Aorta (tissue), 5 donors: ENCODE measurements at regions not wholly inside any gene's neighbourhood (a gene's known extent, or its start where the extent isn't known, plus 50 kb on each side); places are given as distances from the start of the nearest gene placed in this dataset.

ENCODE experiments used
- ATAC-seq: fragments of 200-7000 bp; cut with Tn5 transposase; one replicate; pipeline ENCODE4 v1.9.1; 2022; ENCODE audit warnings: moderate library complexity; ENCODE audit not compliant: low FRiP score
- DNase-seq, 2 donors: peaks; one replicate each; pipeline ENCODE4 v3.0.0-alpha.2; 2020
- H3K27ac ChIP-seq, 2 donors: one replicate each; pipeline ENCODE4 v1.5.1; 2013; ENCODE audit warnings: low read length in 2 of 2, mild to moderate bottlenecking in 2 of 2, moderate library complexity in 2 of 2, control low read depth in 1 of 2, inconsistent platforms in 1 of 2, low read depth in 1 of 2
- H3K27me3 ChIP-seq, 2 donors: one replicate each; pipeline ENCODE4 v1.6.1; 2013; ENCODE audit warnings: control low read depth in 1 of 2, low read length in 1 of 2, mild to moderate bottlenecking in 1 of 2, moderate library complexity in 1 of 2; ENCODE audit not compliant: insufficient read depth in 2 of 2, control insufficient read depth in 1 of 2
- H3K36me3 ChIP-seq, 2 donors: one replicate each; pipeline ENCODE4 v1.6.1; 2013; ENCODE audit warnings: control low read depth in 1 of 2, low read length in 1 of 2, mild to moderate bottlenecking in 1 of 2; ENCODE audit not compliant: insufficient read depth in 2 of 2, control insufficient read depth in 1 of 2
- H3K4me1 ChIP-seq, 2 donors: one replicate each; pipeline ENCODE4 v1.6.1; 2013; ENCODE audit warnings: low read length in 2 of 2, control low read depth in 1 of 2, mild to moderate bottlenecking in 1 of 2, moderate library complexity in 1 of 2; ENCODE audit not compliant: insufficient read depth in 2 of 2, control insufficient read depth in 1 of 2
- H3K4me3 ChIP-seq, 2 donors: one replicate each; pipeline ENCODE4 v1.5.1; 2013; ENCODE audit warnings: low read length in 2 of 2, control low read depth in 1 of 2, mild to moderate bottlenecking in 1 of 2
- H3K9me3 ChIP-seq: one replicate; pipeline ENCODE4 v1.6.1; 2013; ENCODE audit warnings: mild to moderate bottlenecking, low read length; ENCODE audit not compliant: control insufficient read depth
- WGBS, 2 donors: extraction: QIAGEN DNeasy Blood & Tissue Kit; methylation state at CpG; one replicate each; pipeline ENCODE4 v1.1.7; 2013; 5-methylcytosine and 5-hydroxymethylcytosine counted together
- intact Hi-C, 2 donors: fragments of 100-400 bp; cut with DNase I; formaldehyde crosslinking; loops; one replicate each; pipeline versions ENCODE4 v1.14.2 to v1.15.0; 2022
- donor health status: healthy with polysubstance abuse.
- donor health status: Bipolar disorder and iron deficiency.
- donor health status: DM: no; HTN: no; CAD: no.
- donor health status: DM: no; HTN: no; CAD: no.
- donor health status: DM: yes; HTN: yes; CAD: no.

DNA sequence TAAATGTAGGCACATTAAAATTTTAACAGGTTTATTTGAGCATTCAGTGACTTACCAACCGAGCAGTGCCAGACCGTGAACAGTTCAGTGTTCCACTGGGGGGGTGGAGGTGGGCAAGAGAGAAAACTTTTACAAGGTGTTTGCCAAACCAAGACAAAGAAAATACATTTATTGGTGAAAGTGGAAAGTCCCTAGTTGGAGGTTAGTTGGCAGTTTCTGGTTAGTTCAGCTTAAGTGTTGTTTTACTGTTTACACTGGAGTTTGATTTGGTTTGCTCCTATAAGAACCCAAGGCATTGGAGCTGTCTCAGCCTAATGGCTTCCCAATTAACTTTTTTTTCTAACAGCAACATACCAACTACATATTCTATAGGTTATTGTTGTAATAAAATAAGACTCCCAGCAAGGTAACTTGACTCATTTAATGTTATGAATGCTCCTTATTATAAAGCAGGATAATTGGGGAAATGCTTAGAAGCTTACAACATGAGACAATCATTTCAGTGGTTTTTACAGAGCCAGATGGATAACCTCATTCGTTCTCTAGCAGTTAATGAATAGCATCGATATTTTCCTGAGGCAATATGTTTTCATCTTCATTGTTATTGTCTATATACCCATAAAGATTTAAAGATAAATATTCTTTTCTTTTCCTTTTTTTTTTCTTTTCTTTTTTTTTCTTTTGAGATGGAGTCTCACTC is 115.8 kb downstream of the ETNK1 start:
- H3K9me3 ChIP-seq = no peaks in the 10 kb centered on the region
- DNase-seq (no peak), ATAC-seq (no peak)
- H3K4me1 ChIP-seq = peaks cover 0 to 1% of the 10 kb centered on the region in 2 donors
- H3K27ac ChIP-seq = no peak overlapping the region
- no peaks in the 10 kb centered on the region for H3K27me3 ChIP-seq
- peaks cover 0 to 2% of the 10 kb centered on the region in 2 donors for H3K36me3 ChIP-seq
- intact Hi-C loops = no loop called here
- WGBS, 2 donors = 84 to 87% methylated on average over 4 of the region's 4 CpGs
- H3K4me3 ChIP-seq = no peak overlapping the region

DNA sequence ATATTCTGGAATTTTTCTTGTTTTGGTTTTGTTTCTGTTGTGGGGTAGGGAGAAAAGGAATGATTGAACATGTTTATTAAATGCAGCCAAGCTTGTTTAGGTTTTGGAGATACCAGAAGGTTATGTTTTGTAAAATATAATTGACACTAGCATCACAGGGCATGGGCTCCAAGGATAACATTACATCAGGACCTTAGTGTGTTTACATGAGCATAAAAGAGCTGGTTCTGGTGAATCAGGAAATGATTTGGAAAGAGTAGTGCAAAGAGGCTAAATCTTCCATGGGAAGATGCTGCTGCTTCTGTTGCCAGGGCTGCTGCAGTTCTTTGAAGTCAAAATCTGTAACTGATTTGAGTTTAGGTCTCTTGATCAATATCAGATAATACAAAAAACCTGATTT is 118.7 kb downstream of the ETNK1 start:
- intact Hi-C loops = no loop called here
- Histone ChIP-seq H3K36me3 (peaks cover 0 to 2% of the 10 kb centered on the region in 2 donors), H3K9me3 (no peaks in the 10 kb centered on the region), H3K4me1 (peaks cover 0 to 1% of the 10 kb centered on the region in 2 donors), H3K4me3 (no peak overlapping the region), H3K27ac (no peak overlapping the region), H3K27me3 (no peaks in the 10 kb centered on the region)
- no peak for DNase-seq
- ATAC-seq = no peak

- Histone ChIP-seq H3K4me3 (no peak overlapping the region), H3K4me1 (peaks cover 0 to 1% of the 10 kb centered on the region in 2 donors), H3K9me3 (no peaks in the 10 kb centered on the region), H3K27ac (no peak overlapping the region), H3K36me3 (peaks cover 0 to 4% of the 10 kb centered on the region in 2 donors), H3K27me3 (no peaks in the 10 kb centered on the region)
- DNase-seq (no peak), ATAC-seq (no peak)
- WGBS, 2 donors = 14 to 23% methylated on average over 1 of the region's 1 CpG
- intact Hi-C loops = no loop called here
Observed at GRCh38 chr12:22744197-22744596, 119.2 kb downstream of the ETNK1 start.

GRCh38 chr12:22746720-22747119 is 121.7 kb downstream of the ETNK1 start:
- no peak for ATAC-seq
- peaks cover 0 to 4% of the 10 kb centered on the region in 2 donors for H3K36me3 ChIP-seq

DNA sequence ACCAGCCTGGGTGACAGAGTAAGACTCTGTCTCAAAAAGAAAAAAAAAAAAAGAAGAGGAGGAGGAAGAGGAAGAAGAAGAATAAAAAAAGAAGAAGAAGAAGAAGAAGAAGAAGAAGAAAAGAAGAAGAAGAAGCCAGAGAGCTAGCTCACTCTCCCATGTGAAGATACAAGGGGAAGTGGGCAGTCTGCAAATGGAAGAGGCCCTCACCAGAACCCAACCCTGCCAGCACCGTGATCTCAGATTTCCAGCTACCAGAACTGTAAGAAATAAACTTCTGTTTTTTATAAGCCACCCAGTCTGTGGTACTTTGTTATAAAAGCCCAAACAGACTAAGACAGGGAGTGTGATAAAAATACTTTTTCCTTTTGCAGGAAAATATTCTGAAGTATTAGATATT is 130.7 kb downstream of the ETNK1 start:
- ATAC-seq (no peak), DNase-seq (peak in 1 of 2 donors; percentile 53)
- WGBS, 2 donors = 46 to 48% methylated on average over 1 of the region's 1 CpG
- Histone ChIP-seq H3K27ac (no peak overlapping the region), H3K27me3 (no peaks in the 10 kb centered on the region), H3K36me3 (no peaks in the 10 kb centered on the region), H3K4me3 (no peak overlapping the region), H3K4me1 (peaks cover 3 to 7% of the 10 kb centered on the region in 2 donors), H3K9me3 (no peaks in the 10 kb centered on the region)
- intact Hi-C loops = no loop called here

More at GRCh38 chr12:22746720-22747119, 121.7 kb downstream of the ETNK1 start:
- Histone ChIP-seq H3K27ac (no peak overlapping the region), H3K4me1 (peaks cover 0 to 3% of the 10 kb centered on the region in 2 donors), H3K27me3 (no peaks in the 10 kb centered on the region), H3K9me3 (no peaks in the 10 kb centered on the region), H3K4me3 (no peak overlapping the region)
- intact Hi-C loops = no loop called here
- no peak for DNase-seq
- 72 to 84% methylated on average over 3 of the region's 3 CpGs for WGBS, 2 donors

- DNase-seq (no peak), ATAC-seq (peak; percentile 88)
- H3K27me3 ChIP-seq = no peaks in the 10 kb centered on the region
- H3K36me3 ChIP-seq = no peaks in the 10 kb centered on the region
- H3K27ac ChIP-seq = peak overlapping the region; percentile 100
- intact Hi-C loops = loop anchor here in 1 of 2 donors (5.0 kb wide), 1 partner anchor 33 kb away; no protein-coding TSS in a partner anchor
- WGBS, 2 donors = 9 to 15% methylated on average over 8 of the region's 8 CpGs
- H3K4me3 ChIP-seq = peak overlapping the region in 1 of 2 donors; percentile 41
- H3K9me3 ChIP-seq = no peaks in the 10 kb centered on the region
- peaks cover 6 to 7% of the 10 kb centered on the region in 2 donors for H3K4me1 ChIP-seq
Observed at GRCh38 chr12:22759769-22760674, 135.1 kb downstream of the ETNK1 start.

GRCh38 chr12:22765421-22766130 is 140.6 kb downstream of the ETNK1 start:
- no peak overlapping the region for H3K4me3 ChIP-seq
- H3K27ac ChIP-seq = no peak overlapping the region
- intact Hi-C loops = no loop called here
- no peaks in the 10 kb centered on the region for H3K36me3 ChIP-seq
- H3K9me3 ChIP-seq = no peaks in the 10 kb centered on the region
- H3K27me3 ChIP-seq = no peaks in the 10 kb centered on the region
- DNase-seq (no peak), ATAC-seq (no peak)
- WGBS, 2 donors = 87 to 90% methylated on average over 15 of the region's 15 CpGs
- peaks cover 0 to 4% of the 10 kb centered on the region in 2 donors for H3K4me1 ChIP-seq

DNA sequence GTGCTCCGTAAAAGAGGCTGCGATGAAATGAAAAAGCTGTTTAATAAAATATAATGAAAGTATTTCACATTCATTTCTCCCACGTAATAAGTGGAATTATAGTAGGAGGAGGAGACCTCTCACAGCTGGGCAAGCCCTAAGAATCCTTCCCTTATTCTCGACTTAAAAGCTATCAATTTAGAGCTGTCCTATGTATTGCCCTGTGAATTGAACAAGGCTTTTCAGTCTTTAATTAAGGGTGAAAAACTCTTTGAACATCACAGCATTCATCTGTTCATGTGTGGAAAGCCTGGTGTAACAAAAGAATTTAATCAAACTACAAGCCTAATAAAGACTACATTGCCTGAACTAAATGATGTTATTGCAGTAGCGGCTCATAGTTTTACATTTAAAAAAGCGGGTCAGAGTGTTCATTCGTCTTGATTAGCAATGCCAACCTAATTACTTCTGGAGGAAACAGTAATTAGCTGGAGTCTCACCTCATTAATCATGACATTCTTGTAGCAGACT is 142.0 kb downstream of the ETNK1 start:
- intact Hi-C loops = no loop called here
- Histone ChIP-seq H3K36me3 (no peaks in the 10 kb centered on the region), H3K4me3 (no peak overlapping the region), H3K27me3 (no peaks in the 10 kb centered on the region), H3K4me1 (no peaks in the 10 kb centered on the region), H3K9me3 (no peaks in the 10 kb centered on the region), H3K27ac (no peak overlapping the region)
- WGBS, 2 donors = 86% methylated on average over 7 of the region's 7 CpGs
- DNase-seq = no peak
- ATAC-seq = no peak
